Activated CD4-positive, alpha-beta T cell treated with anti-CD3 and anti-CD28 coated beads, Interleukin-2, amount 50 U/mL, for 24 hours (primary cell): ENCODE measurements at regions not wholly inside any gene's neighbourhood (a gene's known extent, or its start where the extent isn't known, plus 50 kb on each side); places are given as distances from the start of the nearest gene placed in this dataset.

Experiments
- DNase-seq, 2 donors: peaks; one replicate each; pipeline ENCODE4 v3.0.0-alpha.2; 2020; ENCODE audit warnings: low read depth in 1 of 2, low spot score in 1 of 2

- DNase-seq: no peak
These were observed 109.0 kb upstream of the SLC4A7 start for GRCh38 chr3:27593173-27593572.

GRCh38 chr3:27591312-27592210 lies 107.4 kb upstream of the SLC4A7 start:
- DNase-seq: peak in 1 of 2 donors; percentile 15

- peak in 1 of 2 donors; percentile 11 for DNase-seq
These were observed 106.5 kb upstream of the SLC4A7 start for GRCh38 chr3:27590437-27591298.

GRCh38 chr3:27589795-27590194 lies 105.6 kb upstream of the SLC4A7 start:
- no peak for DNase-seq

- no peak for DNase-seq
These were observed 101.2 kb upstream of the SLC4A7 start for GRCh38 chr3:27585429-27585828.

GRCh38 chr3:27584874-27585273 lies 100.7 kb upstream of the SLC4A7 start:
- no peak for DNase-seq

- DNase-seq: no peak
These were observed 97.7 kb upstream of the SLC4A7 start for GRCh38 chr3:27581852-27582251.

- DNase-seq: no peak
These were observed 93.8 kb upstream of the SLC4A7 start for GRCh38 chr3:27578032-27578431.

- DNase-seq: no peak
These were observed 93.3 kb upstream of the SLC4A7 start for GRCh38 chr3:27577504-27577903.

- no peak for DNase-seq
These were observed 92.0 kb upstream of the SLC4A7 start for GRCh38 chr3:27576171-27576570.

- DNase-seq: no peak
These were observed 91.3 kb upstream of the SLC4A7 start for GRCh38 chr3:27575499-27575898.

- no peak for DNase-seq
These were observed 90.2 kb upstream of the SLC4A7 start for GRCh38 chr3:27574438-27574795.

- DNase-seq: no peak
These were observed 89.7 kb upstream of the SLC4A7 start for GRCh38 chr3:27573780-27574437.

- DNase-seq: no peak
These were observed 89.0 kb upstream of the SLC4A7 start for GRCh38 chr3:27573138-27573537.

- DNase-seq: no peak
These were observed 87.2 kb upstream of the SLC4A7 start for GRCh38 chr3:27571345-27571744.

- no peak for DNase-seq
These were observed 86.4 kb upstream of the SLC4A7 start for GRCh38 chr3:27570421-27571106.

- no peak for DNase-seq
These were observed 84.2 kb upstream of the SLC4A7 start for GRCh38 chr3:27568393-27568792.

GRCh38 chr3:27567251-27567650 lies 83.1 kb upstream of the SLC4A7 start:
- no peak for DNase-seq

GRCh38 chr3:27565201-27565852 lies 81.1 kb upstream of the SLC4A7 start:
- DNase-seq: no peak

- DNase-seq: no peak
These were observed 77.4 kb upstream of the SLC4A7 start for GRCh38 chr3:27561576-27561975.
